Naive B cell (primary cell): ENCODE measurements at regions not wholly inside any gene's neighbourhood (a gene's known extent, or its start where the extent isn't known, plus 50 kb on each side); places are given as distances from the start of the nearest gene placed in this dataset.

Experiments
- ATAC-seq, 2 donors: fragments of 150-1000 bp; cut with Tn5 transposase; 2 replicates each; pipeline ENCODE4 v1.10.0; 2021; ENCODE audit warnings: low read depth in 2 of 2, mild to moderate bottlenecking in 2 of 2, moderate library complexity in 2 of 2
- DNase-seq: peaks from one replicate; pipeline ENCODE4 v3.0.0; 2022
- H3K27ac Mint-ChIP-seq, 6 donors: one replicate each; pipeline ENCODE4 v1.8.0; 2020 to 2022; ENCODE audit warnings: mild to moderate bottlenecking in 6 of 6, mixed read lengths in 6 of 6, moderate library complexity in 5 of 6, inconsistent platforms in 2 of 6
- H3K27me3 Mint-ChIP-seq, 3 donors: one replicate each; pipeline ENCODE4 v1.8.0; 2021 to 2022; ENCODE audit warnings: mixed read lengths in 3 of 3, mild to moderate bottlenecking in 1 of 3
- H3K36me3 Mint-ChIP-seq, 2 donors: one replicate each; pipeline ENCODE4 v1.8.0; 2020 to 2022; ENCODE audit warnings: mixed read lengths in 2 of 2, inconsistent platforms in 1 of 2, mild to moderate bottlenecking in 1 of 2
- H3K4me1 Mint-ChIP-seq, 3 donors: one replicate each; pipeline ENCODE4 v1.8.0; 2020 to 2022; ENCODE audit warnings: mixed read lengths in 3 of 3, inconsistent platforms in 1 of 3, mild to moderate bottlenecking in 1 of 3, moderate library complexity in 1 of 3
- H3K4me3 Mint-ChIP-seq, 8 donors: one replicate each; pipeline ENCODE4 v1.8.0; 2020 to 2022; ENCODE audit warnings: mild to moderate bottlenecking in 8 of 8, mixed read lengths in 8 of 8, moderate library complexity in 8 of 8, inconsistent platforms in 2 of 8
- H3K9me3 Mint-ChIP-seq, 7 donors: one replicate each; pipeline ENCODE4 v1.8.0; 2020 to 2022; ENCODE audit warnings: mixed read lengths in 7 of 7, mild to moderate bottlenecking in 5 of 7, inconsistent platforms in 2 of 7, moderate library complexity in 1 of 7

- Mint-ChIP-seq H3K36me3 (no peaks in the 10 kb centered on the region), H3K9me3 (no peaks in the 10 kb centered on the region), H3K27ac (no peak overlapping the region), H3K4me1 (no peaks in the 10 kb centered on the region), H3K27me3 (peaks cover 5 to 14% (median 10%) of the 10 kb centered on the region in 3 donors), H3K4me3 (no peak overlapping the region)
- DNase-seq (no peak), ATAC-seq (no peak)
Observed at GRCh38 chr2:204255071-204255470, 290.2 kb upstream of the PARD3B start.

- DNase-seq, result no peak
- Mint-ChIP-seq H3K36me3 (no peaks in the 10 kb centered on the region), H3K27ac (no peak overlapping the region), H3K9me3 (no peaks in the 10 kb centered on the region), H3K4me3 (no peak overlapping the region), H3K27me3 (peaks cover 6 to 14% (median 10%) of the 10 kb centered on the region in 3 donors), H3K4me1 (no peaks in the 10 kb centered on the region)
- no peak for ATAC-seq
Observed at GRCh38 chr2:204255526-204255925, 289.7 kb upstream of the PARD3B start.

DNA sequence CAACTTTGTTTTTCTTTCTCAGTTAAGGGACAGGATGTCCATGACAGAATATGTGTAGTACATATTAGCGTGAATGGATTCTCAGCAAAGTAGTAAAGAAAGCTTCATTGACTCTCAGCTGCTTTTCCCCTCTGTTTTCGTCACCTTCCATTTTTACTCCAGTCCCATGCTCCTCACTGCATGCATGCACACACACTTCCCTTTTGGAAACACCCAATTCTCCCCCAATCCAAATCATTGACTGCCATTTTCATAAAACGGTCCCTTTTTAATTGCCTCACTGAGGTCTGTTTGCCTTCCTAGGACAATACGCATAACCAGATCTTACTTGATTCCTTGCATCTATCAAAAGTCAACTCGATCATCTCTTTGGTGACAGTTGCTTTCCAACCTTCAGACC is 287.5 kb upstream of the PARD3B start:
- ATAC-seq (no peak), DNase-seq (no peak)
- peaks cover 6 to 12% (median 7%) of the 10 kb centered on the region in 3 donors for H3K27me3 Mint-ChIP-seq
- H3K9me3 Mint-ChIP-seq, result no peaks in the 10 kb centered on the region
- no peak overlapping the region for H3K27ac Mint-ChIP-seq
- H3K4me3 Mint-ChIP-seq, result no peak overlapping the region
- no peaks in the 10 kb centered on the region for H3K36me3 Mint-ChIP-seq
- H3K4me1 Mint-ChIP-seq, result no peaks in the 10 kb centered on the region

- Mint-ChIP-seq H3K36me3 (no peaks in the 10 kb centered on the region), H3K9me3 (no peaks in the 10 kb centered on the region), H3K4me1 (no peaks in the 10 kb centered on the region), H3K27ac (no peak overlapping the region), H3K27me3 (peaks cover 6 to 16% (median 10%) of the 10 kb centered on the region in 3 donors), H3K4me3 (no peak overlapping the region)
- ATAC-seq, result no peak
- DNase-seq, result no peak
Observed at GRCh38 chr2:204258890-204259289, 286.4 kb upstream of the PARD3B start.

DNA sequence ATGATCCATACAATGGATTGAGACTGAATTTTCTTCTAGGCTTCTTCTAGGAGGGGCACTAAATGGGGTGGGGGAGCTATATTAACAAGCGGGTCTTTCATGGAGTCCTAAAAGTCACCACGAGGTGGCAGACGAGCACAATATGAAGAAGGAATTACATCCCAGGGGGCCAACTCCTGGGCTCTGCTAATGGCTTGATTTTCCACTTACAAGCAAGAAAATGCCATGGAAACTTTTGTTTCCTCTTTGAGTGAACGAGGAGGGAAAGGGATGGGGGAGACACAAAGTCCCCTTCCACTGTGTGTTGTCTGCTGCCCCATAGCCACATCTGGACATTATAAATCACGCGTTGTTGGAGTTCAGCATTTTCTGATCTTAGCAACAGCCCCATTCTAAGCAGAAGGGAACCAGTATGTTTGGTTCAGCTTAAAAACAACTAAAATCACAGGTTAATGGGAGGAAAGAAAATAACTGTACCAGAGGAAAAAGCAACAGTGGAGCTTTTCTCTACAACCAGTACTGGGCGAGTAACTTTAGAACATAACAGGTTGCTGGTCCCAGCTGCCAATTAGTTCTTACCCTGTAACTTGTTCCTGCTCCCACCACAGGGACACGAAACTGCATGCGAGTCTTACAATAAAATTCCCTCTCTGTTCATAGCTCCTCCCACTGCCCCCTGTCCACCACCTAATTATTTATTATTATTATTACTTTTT is 285.0 kb upstream of the PARD3B start:
- no peaks in the 10 kb centered on the region for H3K4me1 Mint-ChIP-seq
- ATAC-seq (no peak), DNase-seq (no peak)
- no peaks in the 10 kb centered on the region for H3K36me3 Mint-ChIP-seq
- peaks cover 0 to 2% (median 0%) of the 10 kb centered on the region in 7 donors for H3K9me3 Mint-ChIP-seq
- no peak overlapping the region for H3K27ac Mint-ChIP-seq
- peaks cover 6 to 30% (median 25%) of the 10 kb centered on the region in 3 donors for H3K27me3 Mint-ChIP-seq
- H3K4me3 Mint-ChIP-seq, result no peak overlapping the region

- H3K9me3 Mint-ChIP-seq, result peaks cover 0 to 2% (median 0%) of the 10 kb centered on the region in 7 donors
- ATAC-seq (no peak), DNase-seq (no peak)
- H3K27ac Mint-ChIP-seq, result no peak overlapping the region
- peaks cover 6 to 28% (median 28%) of the 10 kb centered on the region in 3 donors for H3K27me3 Mint-ChIP-seq
- no peak overlapping the region for H3K4me3 Mint-ChIP-seq
- no peaks in the 10 kb centered on the region for H3K36me3 Mint-ChIP-seq
- H3K4me1 Mint-ChIP-seq, result no peaks in the 10 kb centered on the region
Observed at GRCh38 chr2:204260901-204261300, 284.4 kb upstream of the PARD3B start.

GRCh38 chr2:204261846-204262245 is 283.4 kb upstream of the PARD3B start:
- Mint-ChIP-seq H3K9me3 (peaks cover 0 to 2% (median 0%) of the 10 kb centered on the region in 7 donors), H3K27ac (no peak overlapping the region), H3K4me1 (no peaks in the 10 kb centered on the region), H3K27me3 (peaks cover 10 to 30% (median 28%) of the 10 kb centered on the region in 3 donors), H3K4me3 (no peak overlapping the region), H3K36me3 (no peaks in the 10 kb centered on the region)
- ATAC-seq (no peak), DNase-seq (no peak)

DNA sequence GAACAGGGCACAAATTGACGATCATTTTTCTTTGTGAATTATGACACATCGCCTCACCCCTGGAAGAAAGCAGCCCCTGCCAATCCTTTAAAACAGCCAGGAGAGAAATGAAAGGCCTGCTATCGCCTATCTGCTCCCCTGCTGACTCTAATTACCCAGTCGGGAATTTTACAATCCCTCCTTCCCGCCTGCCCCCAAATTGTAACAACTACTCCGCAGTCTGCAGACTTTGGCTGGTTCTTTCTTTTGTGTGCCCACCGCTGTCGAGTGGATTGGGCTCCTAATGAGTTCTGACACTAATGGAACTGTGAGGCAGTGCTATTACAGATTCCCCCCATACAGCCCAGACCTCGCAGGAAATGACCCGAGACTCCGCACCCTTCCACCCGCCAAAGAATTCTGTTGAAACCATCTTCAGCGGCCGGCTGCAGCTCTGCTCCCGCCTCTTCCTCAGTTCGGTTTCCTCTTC is 281.2 kb upstream of the PARD3B start:
- DNase-seq (no peak), ATAC-seq (no peak)
- Mint-ChIP-seq H3K27ac (no peak overlapping the region), H3K27me3 (peaks cover 13 to 31% (median 28%) of the 10 kb centered on the region in 3 donors), H3K9me3 (peaks cover 0 to 2% (median 0%) of the 10 kb centered on the region in 7 donors), H3K36me3 (no peaks in the 10 kb centered on the region), H3K4me3 (no peak overlapping the region), H3K4me1 (no peaks in the 10 kb centered on the region)

DNA sequence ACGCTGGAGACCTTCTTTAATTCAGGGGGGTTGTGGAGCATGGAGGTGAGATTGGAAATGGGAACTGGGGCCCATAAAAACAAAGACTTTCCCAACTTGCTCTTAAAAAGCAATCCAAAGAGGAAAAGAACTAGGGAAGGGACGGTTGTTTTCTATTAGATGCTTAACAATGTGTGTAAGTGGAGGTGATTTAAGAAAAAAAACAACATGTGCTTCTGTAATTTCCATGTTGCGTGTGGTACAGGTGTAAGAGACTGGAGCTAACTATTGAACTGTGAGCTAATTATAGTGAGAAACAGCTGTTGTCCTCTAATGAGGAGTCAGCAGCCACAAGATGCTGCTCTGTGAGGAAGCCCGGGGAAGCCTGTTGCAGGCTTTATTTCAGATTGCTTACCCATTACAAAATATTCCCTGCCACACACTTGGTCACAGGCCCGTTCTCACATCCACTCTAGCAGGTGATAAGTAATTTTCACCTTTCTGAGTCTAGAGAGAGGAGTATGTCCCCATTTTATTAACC is 280.6 kb upstream of the PARD3B start:
- ATAC-seq, result no peak
- no peak overlapping the region for H3K27ac Mint-ChIP-seq
- peaks cover 12 to 31% (median 28%) of the 10 kb centered on the region in 3 donors for H3K27me3 Mint-ChIP-seq

GRCh38 chr2:204265681-204266181 is 279.5 kb upstream of the PARD3B start:
- Mint-ChIP-seq H3K36me3 (no peaks in the 10 kb centered on the region), H3K27me3 (peaks cover 6 to 31% (median 28%) of the 10 kb centered on the region in 3 donors), H3K4me1 (no peaks in the 10 kb centered on the region), H3K4me3 (peak overlapping the region in 1 of 8 donors; percentile 53), H3K9me3 (peaks cover 2 to 9% (median 5%) of the 10 kb centered on the region in 7 donors), H3K27ac (no peak overlapping the region)
- DNase-seq, result no peak
- no peak for ATAC-seq

More for the DNA sequence above, 280.6 kb upstream of the PARD3B start:
- no peak for DNase-seq
- Mint-ChIP-seq H3K36me3 (no peaks in the 10 kb centered on the region), H3K9me3 (peaks cover 0 to 2% (median 0%) of the 10 kb centered on the region in 7 donors), H3K4me3 (no peak overlapping the region), H3K4me1 (no peaks in the 10 kb centered on the region)

DNA sequence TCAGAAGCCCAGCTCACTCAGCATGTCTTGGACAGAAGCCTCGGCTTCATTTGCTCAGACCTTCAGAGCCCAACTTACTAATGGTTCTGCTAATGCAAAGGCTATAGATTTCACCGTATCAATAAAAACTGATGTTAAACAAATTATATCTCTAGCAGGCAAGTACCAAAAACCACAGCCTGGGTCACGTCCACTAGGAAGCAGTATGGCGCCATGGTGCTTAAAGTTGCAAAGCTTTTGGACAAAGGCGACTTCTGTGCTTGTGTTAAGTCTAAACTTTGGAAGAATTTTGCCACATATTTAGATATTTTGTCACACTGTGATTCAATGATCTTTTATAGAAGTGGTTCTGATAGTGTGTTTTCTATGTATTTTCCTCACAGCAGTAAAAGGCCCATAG is 276.8 kb upstream of the PARD3B start:
- H3K4me1 Mint-ChIP-seq, result no peaks in the 10 kb centered on the region

DNA sequence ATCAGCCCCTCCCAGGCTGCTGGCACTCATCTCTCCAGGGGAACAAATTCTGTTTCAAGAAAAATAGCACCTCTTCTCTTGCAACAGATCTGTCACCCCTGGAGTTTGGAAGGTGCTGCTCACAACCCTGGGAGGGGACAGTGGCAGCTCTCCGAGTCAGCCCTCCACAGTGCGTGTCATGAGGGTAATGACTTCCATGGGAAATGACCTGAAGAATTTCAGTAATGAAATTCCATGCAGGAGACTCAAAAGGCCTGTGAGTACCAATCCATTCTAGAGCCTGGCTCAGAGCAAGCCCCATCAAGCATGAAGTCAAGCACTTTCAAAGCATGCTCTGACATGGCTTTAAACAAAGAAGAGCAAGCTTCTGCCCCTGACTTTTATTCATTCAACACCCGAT is 276.3 kb upstream of the PARD3B start:
- no peak for ATAC-seq
- Mint-ChIP-seq H3K4me1 (no peaks in the 10 kb centered on the region), H3K4me3 (no peak overlapping the region), H3K27ac (no peak overlapping the region), H3K27me3 (peaks cover 6 to 22% (median 17%) of the 10 kb centered on the region in 3 donors), H3K36me3 (no peaks in the 10 kb centered on the region), H3K9me3 (peaks cover 4 to 15% (median 6%) of the 10 kb centered on the region in 7 donors)
- no peak for DNase-seq

More for the DNA sequence above, 276.8 kb upstream of the PARD3B start:
- Mint-ChIP-seq H3K9me3 (peaks cover 4 to 15% (median 6%) of the 10 kb centered on the region in 7 donors), H3K36me3 (no peaks in the 10 kb centered on the region), H3K27me3 (peaks cover 6 to 23% (median 21%) of the 10 kb centered on the region in 3 donors), H3K4me3 (no peak overlapping the region), H3K27ac (no peak overlapping the region)
- no peak for DNase-seq
- no peak for ATAC-seq

- H3K4me3 Mint-ChIP-seq, result no peak overlapping the region
- DNase-seq (no peak), ATAC-seq (no peak)
- H3K27ac Mint-ChIP-seq, result no peak overlapping the region
- H3K4me1 Mint-ChIP-seq, result no peaks in the 10 kb centered on the region
- no peaks in the 10 kb centered on the region for H3K36me3 Mint-ChIP-seq
- peaks cover 0 to 7% (median 0%) of the 10 kb centered on the region in 3 donors for H3K27me3 Mint-ChIP-seq
- peaks cover 2 to 15% (median 6%) of the 10 kb centered on the region in 7 donors for H3K9me3 Mint-ChIP-seq
Observed at GRCh38 chr2:204272089-204272488, 273.2 kb upstream of the PARD3B start.
